Adipocyte (in vitro differentiated cells): ENCODE measurements at regions not wholly inside any gene's neighbourhood (a gene's known extent, or its start where the extent isn't known, plus 50 kb on each side); places are given as distances from the start of the nearest gene placed in this dataset.

ENCODE experiments used
- DNase-seq: peaks from one replicate; pipeline ENCODE4 v3.0.0-alpha.2; 2015; ENCODE audit warnings: low read depth
- H3K27me3 ChIP-seq: replicated peaks from 2 replicates; pipeline ENCODE4 v1.7.0; 2013; ENCODE audit warnings: mild to moderate bottlenecking, low read length, moderate library complexity; ENCODE audit not compliant: control insufficient read depth, insufficient read depth
- H3K36me3 ChIP-seq: 2 replicates; pipeline ENCODE4 v1.7.0; 2013; ENCODE audit warnings: low read length, mild to moderate bottlenecking, moderate library complexity; ENCODE audit not compliant: control insufficient read depth, insufficient read depth, severe bottlenecking
- H3K4me1 ChIP-seq: 2 replicates; pipeline ENCODE4 v1.7.0; 2013; ENCODE audit warnings: mild to moderate bottlenecking, low read length, moderate library complexity; ENCODE audit not compliant: control insufficient read depth, insufficient read depth
- H3K4me3 ChIP-seq: 2 replicates; pipeline ENCODE4 v1.7.0; 2013; ENCODE audit warnings: mild to moderate bottlenecking, low read length, moderate library complexity
- H3K9ac ChIP-seq: 2 replicates; pipeline ENCODE4 v1.7.0; 2013; ENCODE audit warnings: mild to moderate bottlenecking, low read length, moderate library complexity
- H3K9me3 ChIP-seq: 2 replicates; pipeline ENCODE4 v1.7.0; 2013; ENCODE audit warnings: mild to moderate bottlenecking, low read length, moderate library complexity; ENCODE audit not compliant: control insufficient read depth

- no peak for DNase-seq
- H3K9ac ChIP-seq, result no peak overlapping the region
- no peak overlapping the region for H3K4me3 ChIP-seq
- no peaks in the 10 kb centered on the region for H3K4me1 ChIP-seq
- H3K9me3 ChIP-seq, result no peaks in the 10 kb centered on the region
- peaks cover 3% of the 10 kb centered on the region for H3K27me3 ChIP-seq
- H3K36me3 ChIP-seq, result peaks cover 15% of the 10 kb centered on the region
Measured at GRCh38 chr1:14506471-14507255, 91.8 kb upstream of the KAZN start.

- no peaks in the 10 kb centered on the region for H3K4me1 ChIP-seq
- H3K9ac ChIP-seq, result no peak overlapping the region
- H3K4me3 ChIP-seq, result no peak overlapping the region
- peaks cover 15% of the 10 kb centered on the region for H3K36me3 ChIP-seq
- no peaks in the 10 kb centered on the region for H3K9me3 ChIP-seq
- DNase-seq, result no peak
- peaks cover 3% of the 10 kb centered on the region for H3K27me3 ChIP-seq
Measured at GRCh38 chr1:14507262-14507661, 91.2 kb upstream of the KAZN start.

- Histone ChIP-seq H3K4me1 (no peaks in the 10 kb centered on the region), H3K27me3 (no peaks in the 10 kb centered on the region), H3K9me3 (no peaks in the 10 kb centered on the region), H3K9ac (no peak overlapping the region), H3K36me3 (peaks cover 7% of the 10 kb centered on the region), H3K4me3 (no peak overlapping the region)
- DNase-seq, result no peak
Measured at GRCh38 chr1:14508613-14509012, 89.9 kb upstream of the KAZN start.

GRCh38 chr1:14511166-14511680, 87.3 kb upstream of the KAZN start:
- no peak overlapping the region for H3K9ac ChIP-seq
- no peaks in the 10 kb centered on the region for H3K27me3 ChIP-seq
- no peaks in the 10 kb centered on the region for H3K36me3 ChIP-seq
- H3K4me1 ChIP-seq, result no peaks in the 10 kb centered on the region
- no peak for DNase-seq
- H3K9me3 ChIP-seq, result no peaks in the 10 kb centered on the region
- H3K4me3 ChIP-seq, result no peak overlapping the region

GRCh38 chr1:14511796-14512585, 86.5 kb upstream of the KAZN start:
- no peaks in the 10 kb centered on the region for H3K9me3 ChIP-seq
- DNase-seq, result no peak
- H3K27me3 ChIP-seq, result no peaks in the 10 kb centered on the region
- no peak overlapping the region for H3K4me3 ChIP-seq
- no peak overlapping the region for H3K9ac ChIP-seq
- H3K4me1 ChIP-seq, result peaks cover 4% of the 10 kb centered on the region
- no peaks in the 10 kb centered on the region for H3K36me3 ChIP-seq

GRCh38 chr1:14513111-14513510, 85.4 kb upstream of the KAZN start:
- Histone ChIP-seq H3K36me3 (no peaks in the 10 kb centered on the region), H3K27me3 (no peaks in the 10 kb centered on the region), H3K9me3 (no peaks in the 10 kb centered on the region), H3K4me1 (peaks cover 15% of the 10 kb centered on the region), H3K4me3 (no peak overlapping the region), H3K9ac (no peak overlapping the region)
- DNase-seq, result no peak

- Histone ChIP-seq H3K36me3 (no peaks in the 10 kb centered on the region), H3K4me3 (no peak overlapping the region)
Measured at GRCh38 chr1:14514739-14515138, 83.7 kb upstream of the KAZN start.

GRCh38 chr1:14516974-14517840, 81.3 kb upstream of the KAZN start:
- DNase-seq, result peak; percentile 77
- Histone ChIP-seq H3K9ac (peak overlapping the region; percentile 37), H3K27me3 (no peaks in the 10 kb centered on the region), H3K9me3 (no peaks in the 10 kb centered on the region), H3K4me3 (no peak overlapping the region), H3K36me3 (no peaks in the 10 kb centered on the region), H3K4me1 (peaks cover 56% of the 10 kb centered on the region)

More at GRCh38 chr1:14514739-14515138, 83.7 kb upstream of the KAZN start:
- H3K4me1 ChIP-seq, result peaks cover 31% of the 10 kb centered on the region
- no peaks in the 10 kb centered on the region for H3K27me3 ChIP-seq
- H3K9ac ChIP-seq, result no peak overlapping the region
- DNase-seq, result no peak
- no peaks in the 10 kb centered on the region for H3K9me3 ChIP-seq

- H3K36me3 ChIP-seq, result no peaks in the 10 kb centered on the region
- no peak for DNase-seq
- no peaks in the 10 kb centered on the region for H3K27me3 ChIP-seq
Measured at GRCh38 chr1:14517841-14518180, 80.7 kb upstream of the KAZN start.

GRCh38 chr1:14519976-14520375, 78.5 kb upstream of the KAZN start:
- Histone ChIP-seq H3K4me3 (no peak overlapping the region), H3K36me3 (no peaks in the 10 kb centered on the region), H3K9me3 (no peaks in the 10 kb centered on the region), H3K27me3 (no peaks in the 10 kb centered on the region), H3K9ac (no peak overlapping the region), H3K4me1 (peaks cover 65% of the 10 kb centered on the region)
- DNase-seq, result no peak

More at GRCh38 chr1:14517841-14518180, 80.7 kb upstream of the KAZN start:
- H3K9me3 ChIP-seq, result no peaks in the 10 kb centered on the region
- peak overlapping the region; percentile 37 for H3K9ac ChIP-seq
- H3K4me3 ChIP-seq, result no peak overlapping the region
- peaks cover 62% of the 10 kb centered on the region for H3K4me1 ChIP-seq
